HG02759 (cell line): ENCODE measurements at regions not wholly inside any gene's neighbourhood (a gene's known extent, or its start where the extent isn't known, plus 50 kb on each side); places are given as distances from the start of the nearest gene placed in this dataset.

Experiments
- ATAC-seq: cut with Tn5 transposase; IDR thresholded peaks from one replicate; pipeline ENCODE4 v1.9.1; 2021; ENCODE audit warnings: mild to moderate bottlenecking, moderate library complexity; ENCODE audit not compliant: unreplicated experiment

DNA sequence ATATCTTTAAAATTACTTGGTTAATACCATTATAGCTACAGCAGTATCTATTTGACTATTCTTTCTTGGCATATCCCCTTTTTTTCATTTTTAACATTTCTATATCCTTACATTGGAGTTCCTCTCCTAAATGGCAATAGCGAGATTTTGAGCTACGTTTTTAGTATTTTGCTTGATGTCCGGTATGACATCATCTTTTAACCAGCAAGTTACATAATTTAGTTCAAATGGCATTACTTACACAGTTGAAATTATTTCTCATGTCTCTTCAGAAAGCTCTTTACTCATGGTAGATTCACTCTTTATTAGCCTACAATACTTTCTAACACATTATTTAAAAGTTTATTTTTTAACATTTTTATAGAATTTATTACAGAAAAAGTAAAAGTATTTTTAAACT is 701.7 kb upstream of the EPHA7 start:
- no peak for ATAC-seq

GRCh38 chr6:94099072-94099471 is 679.7 kb upstream of the EPHA7 start:
- ATAC-seq = no peak

- ATAC-seq = no peak
Measured at GRCh38 chr6:94095961-94096360, 676.6 kb upstream of the EPHA7 start.

DNA sequence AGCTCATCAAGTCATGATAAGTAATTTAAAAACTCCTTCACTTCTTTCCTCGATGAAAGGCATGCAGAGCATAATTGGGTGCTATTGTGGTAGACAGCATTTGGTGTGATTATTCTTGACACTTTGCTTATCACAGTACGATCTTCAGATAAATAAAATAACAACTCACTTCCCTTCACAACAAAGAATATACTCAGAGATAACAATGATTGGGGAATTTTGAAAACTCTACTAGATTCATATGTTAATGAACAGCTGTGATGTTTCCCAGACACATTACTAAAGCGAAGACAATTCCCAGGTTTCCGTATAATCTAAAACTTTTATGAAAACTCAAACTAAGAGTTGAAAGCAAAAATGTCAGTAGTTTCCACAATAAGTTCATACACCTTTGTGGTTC is 670.6 kb upstream of the EPHA7 start:
- ATAC-seq = no peak

GRCh38 chr6:94088870-94089269 is 669.5 kb upstream of the EPHA7 start:
- no peak for ATAC-seq

DNA sequence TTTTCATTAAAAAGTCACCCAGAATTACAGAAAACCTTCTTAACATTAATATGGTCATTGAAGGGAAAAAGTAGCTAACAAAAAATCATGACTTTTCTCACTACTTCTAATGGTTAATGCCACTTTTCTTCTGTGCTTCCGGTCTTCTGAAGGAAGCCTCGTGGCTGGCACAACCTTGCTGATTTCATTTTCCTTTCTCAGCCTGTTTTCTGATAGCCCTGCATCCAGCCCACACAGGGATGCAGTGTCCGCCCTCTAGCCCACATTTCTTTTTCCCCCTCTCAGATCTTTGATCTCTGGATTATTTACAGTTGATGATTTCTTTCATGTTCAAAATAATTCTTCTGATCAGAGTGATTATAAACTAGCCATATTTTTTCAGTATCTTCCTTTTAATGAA is 655.4 kb upstream of the EPHA7 start:
- no peak for ATAC-seq

- no peak for ATAC-seq
Measured at GRCh38 chr6:94071835-94072234, 652.5 kb upstream of the EPHA7 start.

DNA sequence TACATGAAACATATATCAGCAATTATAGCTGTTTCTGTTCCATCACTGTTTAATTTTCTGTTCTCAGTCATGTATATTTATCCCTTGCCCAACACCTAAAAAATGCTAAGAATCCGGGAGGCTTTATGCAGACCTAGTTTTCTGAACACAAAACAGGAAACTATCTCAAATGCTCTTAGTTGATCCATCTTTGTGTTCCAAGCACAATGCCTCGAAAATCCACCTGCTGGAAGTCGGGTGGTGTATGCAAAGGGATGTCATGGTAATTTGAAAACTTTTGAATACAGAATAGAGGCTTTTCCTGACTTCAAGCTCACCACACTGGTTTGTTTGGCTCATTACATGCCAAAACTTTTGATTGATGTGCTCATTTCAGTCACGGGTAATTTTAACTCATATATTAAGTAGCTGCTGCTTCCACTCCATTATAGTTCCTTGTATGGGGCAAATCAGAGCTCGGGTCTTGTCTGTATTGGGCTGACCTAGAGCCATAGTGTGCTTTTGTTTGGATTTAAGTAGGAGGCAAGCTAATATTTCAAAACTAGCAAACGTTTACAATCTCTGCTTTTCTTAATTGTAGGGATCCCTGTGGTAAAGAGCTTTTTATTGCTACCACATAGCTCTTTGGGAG is 646.5 kb upstream of the EPHA7 start:
- no peak for ATAC-seq

- no peak for ATAC-seq
Measured at GRCh38 chr6:94052749-94053148, 633.4 kb upstream of the EPHA7 start.

DNA sequence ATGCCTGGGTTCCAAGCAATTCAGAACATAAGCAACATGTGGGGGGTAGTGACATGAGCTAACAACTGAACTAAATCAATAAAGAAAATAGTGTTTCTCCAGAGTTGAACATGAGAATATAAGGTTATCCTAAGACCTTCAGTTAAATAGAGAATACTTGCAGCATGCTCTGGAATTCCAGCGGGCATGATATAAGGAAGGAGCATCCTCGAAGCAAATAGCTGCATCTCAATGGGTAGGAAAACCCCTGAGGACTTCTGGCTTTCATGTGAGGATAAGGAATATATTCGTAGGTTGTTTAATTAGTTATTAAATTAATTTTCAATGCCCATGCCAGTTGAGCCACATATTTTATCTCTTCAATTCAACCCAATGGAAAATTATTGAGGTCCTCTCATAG is 631.2 kb upstream of the EPHA7 start:
- ATAC-seq = no peak

- no peak for ATAC-seq
Measured at GRCh38 chr6:94049001-94049400, 629.6 kb upstream of the EPHA7 start.

DNA sequence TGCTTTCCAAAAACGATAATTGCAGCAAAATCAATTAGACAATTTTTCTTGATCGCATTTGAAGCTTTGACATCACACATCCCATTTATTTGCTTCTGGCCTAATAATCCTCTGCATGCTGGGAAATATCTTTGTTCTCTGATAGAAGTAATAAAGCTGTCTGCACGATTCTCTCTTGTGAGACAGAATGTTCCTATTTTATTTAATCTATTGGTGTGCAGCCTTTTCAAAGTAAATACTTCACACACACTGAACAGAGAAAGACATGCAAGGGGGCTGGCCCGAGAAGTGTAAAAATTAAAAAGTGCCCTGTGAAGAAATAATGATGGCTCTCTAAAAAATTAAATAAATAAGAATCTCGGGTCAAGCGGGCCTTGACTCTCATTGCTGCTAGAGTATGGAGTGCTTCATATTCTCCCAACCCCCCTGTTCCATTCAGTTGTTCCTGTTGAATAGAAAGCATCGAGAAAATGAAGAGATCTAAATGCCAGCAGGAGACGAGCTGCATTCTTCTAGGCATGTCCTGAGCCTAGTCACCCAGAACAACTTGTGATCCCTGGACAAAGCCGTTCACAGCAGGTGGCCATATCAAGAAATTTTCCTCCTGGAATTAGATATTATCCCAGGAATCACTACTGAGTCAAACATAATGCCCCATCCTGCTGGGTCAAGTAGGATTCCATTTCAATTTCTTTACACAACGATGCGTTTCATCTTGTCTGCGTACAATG is 625.9 kb upstream of the EPHA7 start:
- ATAC-seq = no peak

DNA sequence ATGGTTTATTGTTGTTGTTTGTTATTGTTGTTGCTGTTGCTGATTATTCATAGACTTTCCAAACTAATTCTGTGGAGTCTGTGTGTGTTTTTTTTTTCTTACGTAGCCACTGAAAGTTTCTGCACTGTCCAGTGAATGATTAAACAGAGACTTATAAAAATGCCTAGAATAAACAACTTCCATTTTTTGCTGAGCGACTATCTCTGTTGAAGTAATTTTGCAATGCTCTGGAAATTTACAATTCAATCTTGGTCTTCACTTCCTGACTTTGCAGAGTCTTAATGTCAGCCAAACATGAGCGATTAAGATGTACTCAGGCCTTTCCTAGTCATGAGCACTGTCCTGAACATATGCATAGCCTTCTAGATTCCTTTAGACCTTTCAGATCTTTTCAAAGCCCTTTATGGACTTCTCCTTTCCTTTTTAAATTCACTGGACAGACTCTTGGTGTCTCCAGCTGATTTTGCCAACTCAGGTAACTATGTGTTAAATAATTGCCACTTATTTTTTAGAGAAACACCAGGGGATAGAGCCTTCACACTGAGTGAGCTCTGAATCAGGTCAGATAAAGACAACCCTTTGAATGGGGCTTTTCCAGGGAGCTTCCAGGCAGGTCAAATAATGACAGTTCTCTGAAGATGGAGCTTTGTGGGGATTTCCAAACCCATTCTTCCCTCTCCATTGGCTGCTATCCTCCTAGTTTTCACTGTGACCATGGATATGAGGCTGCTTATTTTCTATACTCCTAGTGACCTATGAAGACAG is 622.8 kb upstream of the EPHA7 start:
- no peak for ATAC-seq

- no peak for ATAC-seq
Measured at GRCh38 chr6:94036024-94036423, 616.7 kb upstream of the EPHA7 start.

GRCh38 chr6:94027374-94027773 is 608.0 kb upstream of the EPHA7 start:
- no peak for ATAC-seq

DNA sequence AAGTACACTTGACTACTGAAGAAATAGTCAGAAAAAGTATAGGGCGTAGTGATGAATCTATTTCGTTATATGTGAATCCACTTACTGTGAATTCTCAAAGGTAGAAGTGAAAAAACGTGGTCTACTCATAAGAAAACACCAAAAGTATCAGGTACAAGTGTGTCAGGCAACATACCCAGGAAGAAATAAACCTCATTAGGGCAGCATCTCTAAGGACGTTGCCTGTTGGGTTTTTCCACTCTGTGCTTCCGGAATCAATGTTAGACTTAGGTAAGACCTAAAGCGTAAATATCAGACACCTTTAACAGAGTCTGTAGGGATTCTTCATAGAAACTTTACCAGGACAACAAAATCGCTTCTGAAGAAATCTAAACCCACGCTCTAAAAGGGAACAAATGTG is 607.2 kb upstream of the EPHA7 start:
- ATAC-seq = no peak

DNA sequence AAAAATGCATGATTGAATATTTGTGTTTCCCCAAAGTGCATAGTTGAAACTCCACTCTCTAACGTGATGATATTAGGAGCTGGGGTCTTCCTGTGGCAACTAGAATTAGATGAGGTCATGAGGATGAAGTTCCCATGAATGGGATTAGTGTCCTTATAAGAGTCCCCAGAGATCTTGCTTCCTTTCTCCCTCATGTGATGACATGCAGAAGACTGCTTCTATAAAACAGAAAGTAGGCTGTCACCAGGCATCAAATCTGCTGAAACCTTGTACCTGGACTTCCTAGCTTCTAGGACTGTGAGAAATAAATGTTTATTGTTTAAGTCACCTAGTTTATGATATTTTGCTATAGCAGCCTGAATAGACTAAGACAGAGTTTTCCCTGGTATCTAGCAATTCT is 586.5 kb upstream of the EPHA7 start:
- no peak for ATAC-seq

- ATAC-seq = no peak
Measured at GRCh38 chr6:93992976-93993375, 573.6 kb upstream of the EPHA7 start.

- ATAC-seq = no peak
Measured at GRCh38 chr6:93989630-93990029, 570.3 kb upstream of the EPHA7 start.

GRCh38 chr6:93985953-93986352 is 566.6 kb upstream of the EPHA7 start:
- ATAC-seq = no peak

DNA sequence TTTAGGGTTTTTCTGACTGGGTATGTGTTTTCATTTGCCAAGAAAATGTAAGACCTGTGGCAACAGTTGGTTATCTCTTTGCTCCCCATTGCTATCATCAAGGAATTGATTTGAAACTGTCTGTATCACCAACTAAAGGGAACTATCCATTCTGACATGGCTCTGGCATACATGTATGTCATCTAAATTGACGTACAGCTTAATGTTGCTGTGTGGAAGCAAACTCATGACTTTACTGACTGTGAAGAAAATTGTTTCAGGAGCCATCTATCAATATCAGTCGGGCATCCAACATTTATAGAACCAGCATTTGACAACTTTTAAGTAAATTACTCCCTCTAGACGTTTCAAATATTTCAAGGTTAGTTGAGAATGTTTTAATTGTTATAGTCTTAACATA is 555.8 kb upstream of the EPHA7 start:
- ATAC-seq = no peak

- no peak for ATAC-seq
Measured at GRCh38 chr6:93974332-93974731, 555.0 kb upstream of the EPHA7 start.
